G401.6 (cell line): ENCODE measurements at regions not wholly inside any gene's neighbourhood (a gene's known extent, or its start where the extent isn't known, plus 50 kb on each side); places are given as distances from the start of the nearest gene placed in this dataset.

Source experiments
- FAIRE-seq: peaks from 2 replicates; lab custom pipeline; 2012; peaks lifted over from hg19 to GRCh38; lab: Jason Lieb, UNC

- FAIRE-seq, result no peak
These were observed 106.3 kb downstream of the EBNA1BP2 start for GRCh38 chr1:43065616-43066399.

- no peak for FAIRE-seq
These were observed 106.5 kb upstream of the SLC2A1 start for GRCh38 chr1:43065191-43065590.

GRCh38 chr1:43063394-43064219 is 104.9 kb upstream of the SLC2A1 start:
- FAIRE-seq, result no peak

GRCh38 chr1:43062527-43063095 is 103.9 kb upstream of the SLC2A1 start:
- FAIRE-seq, result no peak

- FAIRE-seq, result no peak
These were observed 103.1 kb upstream of the SLC2A1 start for GRCh38 chr1:43061757-43062156.

- no peak for FAIRE-seq
These were observed 101.2 kb upstream of the SLC2A1 start for GRCh38 chr1:43059640-43060574.

GRCh38 chr1:43058545-43059360 is 100.1 kb upstream of the SLC2A1 start:
- FAIRE-seq, result no peak

- no peak for FAIRE-seq
These were observed 99.4 kb upstream of the SLC2A1 start for GRCh38 chr1:43058056-43058455.

- FAIRE-seq, result no peak
These were observed 98.9 kb upstream of the SLC2A1 start for GRCh38 chr1:43057567-43057966.

GRCh38 chr1:43056981-43057391 is 98.3 kb upstream of the SLC2A1 start:
- FAIRE-seq, result no peak

GRCh38 chr1:43056460-43056859 is 97.8 kb upstream of the SLC2A1 start:
- no peak for FAIRE-seq

- no peak for FAIRE-seq
These were observed 96.3 kb upstream of the SLC2A1 start for GRCh38 chr1:43054961-43055360.

GRCh38 chr1:43052786-43053439 is 94.2 kb upstream of the SLC2A1 start:
- no peak for FAIRE-seq

- no peak for FAIRE-seq
These were observed 93.7 kb upstream of the SLC2A1 start for GRCh38 chr1:43052322-43052721.

GRCh38 chr1:43049481-43049880 is 90.8 kb upstream of the SLC2A1 start:
- no peak for FAIRE-seq

- no peak for FAIRE-seq
These were observed 89.9 kb upstream of the SLC2A1 start for GRCh38 chr1:43048601-43049011.

- no peak for FAIRE-seq
These were observed 88.5 kb upstream of the SLC2A1 start for GRCh38 chr1:43047135-43047534.

- FAIRE-seq, result no peak
These were observed 86.1 kb upstream of the SLC2A1 start for GRCh38 chr1:43044572-43045361.

- no peak for FAIRE-seq
These were observed 85.0 kb upstream of the SLC2A1 start for GRCh38 chr1:43043695-43044094.
